NCI-H1092 treated with DMSO at 0.1 percent for 48 hours (cell line): ENCODE measurements at regions not wholly inside any gene's neighbourhood (a gene's known extent, or its start where the extent isn't known, plus 50 kb on each side); places are given as distances from the start of the nearest gene placed in this dataset.
"Not testable (repeated sequence)": the region's sequence is repeated elsewhere in the genome, so short reads cannot be mapped to it uniquely, and the experiment has no call there.

ENCODE experiments used
- DNase-seq: peaks from one replicate; lab custom pipeline; 2025; lab: John Stamatoyannopoulos, UW

DNA sequence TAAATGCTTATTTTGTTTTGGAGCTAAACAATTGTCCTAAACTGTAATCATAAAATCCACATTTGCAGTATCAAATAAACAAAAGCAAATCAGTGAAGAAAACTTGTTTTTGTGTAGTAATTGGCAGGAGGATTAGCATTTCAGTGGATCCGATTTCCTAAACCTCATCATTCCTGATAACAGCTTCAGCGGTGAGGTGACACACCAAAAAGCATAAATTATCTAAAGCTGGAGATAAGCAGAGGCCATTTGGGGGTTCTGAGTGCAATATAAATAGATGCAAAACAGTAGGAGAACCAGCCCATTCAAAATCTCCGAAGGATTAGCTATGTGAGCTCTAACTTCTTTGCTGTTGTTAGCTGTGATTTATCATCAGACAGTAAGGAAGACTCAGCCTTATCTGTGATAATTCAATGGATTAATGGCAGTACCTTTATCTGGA, 235.8 kb downstream of the EPHA7 start:
- DNase-seq, result no peak

DNA sequence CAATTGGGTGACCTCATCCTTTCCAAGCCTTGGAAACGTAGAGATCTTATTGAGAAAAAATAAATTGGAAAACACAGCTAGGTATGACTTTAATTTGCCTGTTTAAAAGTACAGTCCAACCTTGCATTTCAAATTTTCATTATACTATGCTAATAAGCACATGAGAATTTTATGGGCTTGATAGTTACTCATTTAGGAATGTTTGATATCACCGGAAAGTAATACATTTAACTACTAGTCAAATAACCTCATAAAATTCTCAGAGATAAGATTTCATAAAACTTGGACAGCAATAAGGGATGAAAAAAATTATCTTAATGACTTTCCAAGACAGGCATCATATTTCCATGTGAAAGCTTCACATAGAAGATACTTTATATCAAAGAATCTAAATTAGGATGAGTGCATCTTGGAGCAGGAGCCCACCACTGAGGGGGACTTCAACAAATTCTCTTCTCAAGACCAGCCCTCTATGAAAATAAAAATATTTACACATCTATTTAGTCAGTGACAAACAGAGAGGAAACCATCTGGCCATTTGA, 236.3 kb downstream of the EPHA7 start:
- DNase-seq, result no peak

DNA sequence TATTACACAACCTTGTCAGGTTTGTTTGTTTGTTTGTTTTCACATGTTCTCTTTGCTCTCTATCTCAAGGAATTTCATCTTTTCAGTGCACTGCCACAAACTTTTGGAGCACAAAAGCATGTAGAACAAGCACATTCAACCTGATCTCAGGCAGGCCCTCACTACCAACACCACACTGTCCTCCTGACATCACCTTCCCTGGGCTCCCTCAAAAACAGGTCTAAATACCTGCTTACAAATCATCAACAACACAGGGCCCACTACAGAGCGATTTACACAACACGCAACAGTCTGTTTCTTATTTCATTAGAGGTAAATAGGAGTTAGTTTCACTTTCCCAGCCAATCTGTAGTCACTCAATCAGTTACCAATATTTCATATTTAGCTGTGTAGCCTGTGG, 241.4 kb downstream of the EPHA7 start:
- no peak for DNase-seq

DNA sequence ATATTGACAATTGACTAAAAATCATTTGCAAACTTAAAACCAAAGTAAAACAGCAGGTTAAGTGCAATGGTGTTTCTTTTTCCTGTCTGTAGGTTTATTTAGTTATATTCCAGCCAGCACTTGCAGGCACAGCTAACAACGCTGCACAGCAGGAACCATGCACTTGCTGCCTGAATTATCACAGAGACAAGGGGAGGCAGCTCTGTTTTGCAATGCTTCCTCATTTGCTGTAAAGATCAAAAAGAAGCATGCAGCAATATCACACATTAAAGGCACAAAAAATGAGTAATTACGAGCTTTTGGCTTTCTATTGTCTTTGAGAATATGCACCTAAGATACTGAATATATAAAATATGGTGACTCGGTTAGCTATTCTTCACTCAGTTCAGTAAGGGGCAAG, 241.9 kb downstream of the EPHA7 start:
- DNase-seq, result no peak

DNA sequence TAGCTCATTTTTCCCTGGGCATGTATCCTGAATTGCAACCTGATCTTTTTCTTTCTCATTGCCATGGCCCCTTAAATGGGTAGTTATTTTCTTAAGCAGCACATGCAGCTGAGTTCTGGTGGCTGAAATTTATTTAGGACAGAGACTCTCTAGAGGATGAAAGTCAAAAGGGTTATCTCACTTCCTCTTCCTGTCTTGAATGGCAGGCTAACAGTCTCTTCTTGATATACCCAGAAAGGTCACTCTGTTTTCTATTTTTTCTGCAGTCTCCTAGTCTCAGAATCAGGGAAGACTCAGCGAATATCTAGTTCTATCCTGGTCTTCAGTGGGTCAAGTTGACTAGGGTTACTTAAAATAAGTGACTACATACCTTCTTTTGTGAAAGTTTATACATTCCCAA, 243.3 kb downstream of the EPHA7 start:
- DNase-seq, result no peak

DNA sequence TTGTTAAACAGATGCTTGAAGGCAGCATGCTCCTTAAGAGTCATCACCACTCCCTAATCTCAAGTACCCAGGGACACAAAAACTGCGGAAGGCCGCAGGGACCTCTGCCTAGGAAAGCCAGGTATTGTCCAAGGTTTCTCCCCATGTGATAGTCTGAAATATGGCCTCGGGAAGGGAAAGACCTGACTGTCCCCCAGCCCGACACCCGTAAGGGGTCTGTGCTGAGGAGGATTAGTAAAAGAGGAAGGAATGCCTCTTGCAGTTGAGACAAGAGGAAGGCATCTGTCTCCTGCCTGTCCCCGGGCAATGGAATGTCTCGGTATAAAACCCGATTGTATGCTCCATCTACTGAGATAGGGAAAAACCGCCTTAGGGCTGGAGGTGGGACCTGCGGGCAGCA, 245.8 kb downstream of the EPHA7 start:
- DNase-seq, result not testable (repeated sequence)

DNA sequence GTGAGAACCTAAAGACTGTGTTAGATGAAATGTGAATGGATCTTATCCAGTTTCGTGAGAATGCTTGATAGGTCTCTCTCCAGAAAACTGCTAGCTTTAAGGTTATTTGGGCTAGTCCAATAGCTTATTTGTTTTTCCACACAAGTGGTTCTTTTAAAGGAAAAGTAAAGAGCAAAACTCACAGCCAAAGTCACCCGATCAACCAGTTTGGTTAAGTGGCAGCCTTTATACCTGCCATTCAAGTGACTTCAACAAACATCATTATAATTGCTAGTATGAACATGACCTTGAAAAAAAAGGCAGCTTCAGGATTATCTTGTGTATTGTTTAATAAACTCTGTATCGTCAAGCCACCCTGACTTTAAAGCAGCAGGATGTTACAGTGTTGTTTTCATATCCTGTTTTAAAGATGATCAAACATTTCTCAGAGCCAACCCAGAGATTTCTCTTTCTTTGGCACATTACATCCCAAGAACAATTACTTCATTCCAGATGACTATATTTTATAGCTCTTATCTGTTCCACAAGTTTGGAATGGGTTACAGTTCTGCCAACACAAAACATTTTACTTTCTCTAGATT, 253.4 kb downstream of the EPHA7 start:
- no peak for DNase-seq

DNA sequence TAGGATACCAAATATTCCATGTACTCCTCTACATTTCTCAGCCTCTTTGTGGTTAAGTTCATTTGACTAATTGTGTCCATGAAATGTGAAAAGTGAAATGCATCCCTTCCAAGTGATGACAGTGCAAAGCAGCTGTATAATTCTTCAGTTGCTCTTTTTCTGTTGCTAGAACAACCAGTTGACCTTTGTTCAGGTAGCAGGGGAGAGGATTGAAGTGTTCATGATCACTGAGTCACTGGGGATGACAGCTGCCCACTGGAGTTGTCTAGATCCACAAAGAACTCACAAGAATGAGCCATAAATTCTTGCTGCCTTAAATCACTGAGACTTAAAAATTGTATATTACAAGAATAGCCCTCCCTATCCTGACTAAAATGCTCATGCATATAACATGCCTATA, 254.6 kb downstream of the EPHA7 start:
- no peak for DNase-seq

DNA sequence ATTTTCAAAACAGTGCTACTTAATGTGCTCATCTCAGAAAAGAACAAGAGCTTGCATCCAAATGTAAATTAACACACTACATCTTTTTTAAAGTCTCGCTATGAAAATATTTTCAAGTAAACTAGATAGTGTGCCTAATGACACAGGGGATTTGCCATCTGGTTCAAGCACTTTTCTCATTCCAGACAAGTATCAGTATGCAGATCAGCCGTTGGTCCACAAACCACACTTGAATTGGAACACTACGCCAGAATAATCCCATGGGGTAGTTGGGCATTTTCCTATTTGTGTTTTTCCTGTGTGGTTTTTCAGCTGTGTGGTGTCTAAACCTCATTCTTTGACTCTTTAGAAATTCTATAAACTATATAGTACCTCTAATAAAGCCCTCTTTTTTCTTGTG, 256.2 kb downstream of the EPHA7 start:
- no peak for DNase-seq

DNA sequence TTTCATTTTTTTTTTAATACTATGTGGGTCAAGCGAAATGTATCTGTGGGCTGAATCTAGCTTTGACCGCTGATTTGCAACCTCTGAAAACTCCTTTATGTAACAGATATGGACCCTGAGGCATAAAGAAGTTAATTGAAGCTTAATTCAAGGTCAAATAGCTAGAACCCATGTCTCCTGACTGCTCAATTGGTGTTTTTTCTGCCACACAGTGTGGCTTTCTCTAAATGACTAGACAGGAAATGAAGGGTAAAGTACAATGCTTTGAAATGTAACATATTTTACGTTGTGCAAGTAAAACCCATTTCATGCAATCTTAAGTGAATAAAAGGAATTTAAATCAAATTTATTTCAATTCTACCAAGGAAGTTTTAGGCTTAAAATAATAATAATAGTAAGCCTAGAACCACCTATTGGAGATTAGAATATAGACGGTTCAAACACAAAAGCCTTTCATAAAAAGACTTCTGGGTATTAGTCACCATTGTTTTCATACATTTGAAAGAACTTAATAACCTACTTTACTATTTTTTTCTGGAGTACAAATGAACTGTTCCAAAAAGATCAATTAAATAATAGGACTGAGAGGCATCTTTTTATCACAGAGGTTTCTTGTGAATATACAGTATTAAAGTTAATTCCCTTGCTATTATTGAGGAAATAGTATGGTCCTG, 279.8 kb downstream of the EPHA7 start:
- DNase-seq, result no peak

DNA sequence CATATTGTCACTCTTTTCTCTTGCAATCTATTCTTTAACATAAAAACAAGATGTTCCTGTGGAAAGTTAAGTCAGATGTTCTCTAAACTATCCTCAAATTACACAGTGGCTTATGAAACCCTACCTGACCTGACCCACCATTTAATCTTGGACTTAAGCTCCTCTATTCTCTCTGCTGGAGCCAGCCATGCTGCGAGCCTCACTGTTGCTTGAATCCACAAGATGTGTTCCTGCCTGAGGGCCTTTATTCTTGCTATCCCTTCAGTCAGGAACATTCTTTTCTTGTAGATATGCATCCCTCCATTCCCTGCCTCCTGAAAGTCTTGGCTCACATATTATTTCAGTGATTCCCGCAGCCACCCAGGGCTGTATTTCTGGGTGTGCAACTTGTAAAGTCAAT, 283.2 kb downstream of the EPHA7 start:
- no peak for DNase-seq

DNA sequence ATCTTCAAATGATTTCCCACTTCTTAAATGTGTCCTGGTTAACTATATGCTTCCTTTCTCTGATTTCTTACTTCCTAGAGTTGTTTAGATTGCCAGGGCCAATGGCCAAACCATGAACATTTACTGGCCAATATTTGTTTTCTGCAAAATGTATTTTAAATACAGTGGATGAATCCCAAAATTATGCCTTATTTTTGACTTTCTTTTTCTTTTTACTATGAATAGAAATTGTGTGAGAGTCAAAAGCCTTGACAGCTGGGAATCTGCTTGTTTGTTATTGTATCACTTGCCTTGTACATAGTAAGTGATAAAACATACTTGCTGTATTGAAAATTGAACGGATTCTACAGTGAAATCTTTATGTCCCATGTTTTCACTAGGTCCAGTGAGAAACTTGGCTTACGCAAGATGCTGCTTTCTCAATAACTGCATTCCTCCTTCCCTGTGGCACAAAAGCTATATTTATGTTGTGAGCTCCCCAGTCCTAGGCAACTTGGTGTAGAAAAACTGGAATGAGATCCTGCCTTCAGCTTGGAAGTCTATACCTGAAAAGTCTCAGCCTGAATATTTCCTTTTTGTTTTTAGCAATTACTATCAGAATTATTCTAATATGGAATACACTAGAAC, 295.2 kb downstream of the EPHA7 start:
- no peak for DNase-seq

DNA sequence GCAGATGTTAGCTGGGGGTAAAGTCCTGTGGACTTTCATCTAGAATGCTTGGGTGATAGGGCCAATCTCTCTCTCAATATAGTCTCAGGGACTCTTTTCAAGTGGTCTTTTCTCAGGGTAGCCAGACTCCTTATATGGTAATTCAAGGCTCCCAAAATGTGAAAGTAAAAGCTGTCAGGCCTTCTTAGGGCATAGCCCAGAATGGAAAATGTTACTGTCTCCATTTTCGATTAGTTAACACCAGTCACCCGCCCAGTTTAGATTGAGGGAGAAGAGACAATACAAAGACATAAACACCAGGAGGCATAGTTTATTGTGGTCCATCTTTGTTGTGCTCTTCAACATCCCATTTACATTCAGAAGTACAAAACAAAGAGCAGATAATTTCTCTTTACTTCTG, 295.8 kb downstream of the EPHA7 start:
- no peak for DNase-seq

DNA sequence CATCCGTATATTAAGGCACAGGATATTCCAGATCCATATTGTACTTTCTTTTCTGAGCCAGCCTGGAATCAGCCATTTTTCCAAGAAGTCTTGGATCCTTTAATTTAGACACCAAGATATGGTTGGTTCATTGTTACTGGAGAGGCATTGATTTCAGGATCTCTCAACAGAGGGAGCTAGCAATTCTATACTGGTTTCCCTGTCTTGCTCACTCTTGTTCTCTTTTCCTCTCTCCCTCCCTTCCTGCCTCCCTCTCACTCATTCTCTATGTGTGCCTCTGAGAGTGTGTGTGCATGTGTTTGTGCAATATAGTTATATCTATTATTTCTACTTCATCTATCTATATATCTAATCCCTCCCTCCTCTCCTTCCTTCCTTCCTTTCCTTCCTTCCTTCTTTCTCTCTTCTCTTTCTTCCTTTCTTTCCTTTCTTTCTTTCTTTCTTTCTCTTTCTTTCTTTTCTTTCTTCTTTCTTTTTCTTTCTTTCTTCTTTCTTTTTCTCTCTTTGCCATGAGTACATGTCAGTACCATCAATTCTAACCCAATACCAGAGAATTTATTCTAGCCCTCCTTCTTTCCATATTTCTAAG, 299.1 kb downstream of the EPHA7 start:
- no peak for DNase-seq

DNA sequence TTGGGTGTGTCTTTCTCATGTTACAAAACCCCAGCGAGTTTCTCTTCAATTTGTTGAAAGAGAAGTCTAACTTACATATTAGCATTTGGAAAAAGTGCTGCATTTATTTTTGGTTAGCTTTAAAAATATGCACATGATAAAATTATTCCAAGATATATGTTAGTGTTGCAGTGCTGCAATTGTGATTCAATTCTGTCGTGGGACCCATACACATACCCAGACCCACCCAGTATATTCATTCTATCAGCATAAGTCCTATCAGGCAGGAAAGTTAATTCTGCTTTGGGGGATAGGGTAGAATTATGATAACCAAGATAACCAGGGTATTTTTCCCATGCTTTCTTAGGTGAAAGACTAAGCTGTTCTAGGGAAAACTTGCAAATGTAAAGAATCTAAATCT, 313.5 kb downstream of the EPHA7 start:
- DNase-seq, result no peak

DNA sequence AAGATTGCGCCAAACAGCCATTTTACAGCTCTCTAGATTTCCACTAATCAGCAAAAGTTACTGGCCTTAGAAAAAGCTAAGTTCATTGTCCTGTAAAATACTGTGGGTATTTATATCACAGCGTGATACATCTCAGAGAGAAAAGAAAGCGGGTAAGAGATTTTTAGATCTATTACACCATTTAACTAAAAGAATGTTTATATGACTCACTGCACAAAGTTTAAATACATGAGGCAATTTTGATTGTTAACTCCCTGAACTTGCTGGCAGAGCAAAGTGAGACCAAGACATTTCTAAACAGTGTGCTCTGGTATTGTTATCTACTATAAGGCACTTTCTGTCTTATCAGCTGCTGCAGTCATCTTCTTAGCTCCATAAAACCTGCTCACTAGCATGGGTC, 314.3 kb downstream of the EPHA7 start:
- DNase-seq, result no peak

DNA sequence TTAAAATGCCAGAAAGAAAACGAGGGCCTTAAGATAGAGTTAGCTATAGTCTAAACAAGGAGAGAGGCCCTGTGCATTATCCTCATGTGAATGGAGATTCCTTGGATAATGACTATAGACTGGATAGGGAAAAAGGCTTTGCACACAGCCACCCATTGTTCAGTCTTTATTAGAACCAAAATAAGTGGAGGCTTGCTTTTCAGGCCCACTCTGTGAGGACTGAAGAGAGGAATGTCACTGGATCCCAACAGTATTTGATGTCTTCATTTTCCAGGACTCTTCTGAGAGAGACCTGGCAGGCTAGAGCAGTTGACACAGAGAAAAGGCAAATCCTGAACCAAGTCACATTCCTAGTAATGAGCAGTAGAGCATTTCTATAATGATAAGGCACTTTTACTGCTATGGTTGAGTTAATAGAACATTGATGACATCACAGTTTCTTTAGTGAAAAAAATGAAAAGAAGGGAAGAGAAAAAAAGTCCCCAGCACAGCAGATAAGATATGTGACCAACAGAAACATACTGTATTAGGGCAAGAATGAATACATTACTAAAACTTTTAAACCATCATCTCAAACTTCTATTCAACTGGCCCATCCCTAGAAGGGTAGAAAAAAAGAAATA, 315.1 kb downstream of the EPHA7 start:
- no peak for DNase-seq

DNA sequence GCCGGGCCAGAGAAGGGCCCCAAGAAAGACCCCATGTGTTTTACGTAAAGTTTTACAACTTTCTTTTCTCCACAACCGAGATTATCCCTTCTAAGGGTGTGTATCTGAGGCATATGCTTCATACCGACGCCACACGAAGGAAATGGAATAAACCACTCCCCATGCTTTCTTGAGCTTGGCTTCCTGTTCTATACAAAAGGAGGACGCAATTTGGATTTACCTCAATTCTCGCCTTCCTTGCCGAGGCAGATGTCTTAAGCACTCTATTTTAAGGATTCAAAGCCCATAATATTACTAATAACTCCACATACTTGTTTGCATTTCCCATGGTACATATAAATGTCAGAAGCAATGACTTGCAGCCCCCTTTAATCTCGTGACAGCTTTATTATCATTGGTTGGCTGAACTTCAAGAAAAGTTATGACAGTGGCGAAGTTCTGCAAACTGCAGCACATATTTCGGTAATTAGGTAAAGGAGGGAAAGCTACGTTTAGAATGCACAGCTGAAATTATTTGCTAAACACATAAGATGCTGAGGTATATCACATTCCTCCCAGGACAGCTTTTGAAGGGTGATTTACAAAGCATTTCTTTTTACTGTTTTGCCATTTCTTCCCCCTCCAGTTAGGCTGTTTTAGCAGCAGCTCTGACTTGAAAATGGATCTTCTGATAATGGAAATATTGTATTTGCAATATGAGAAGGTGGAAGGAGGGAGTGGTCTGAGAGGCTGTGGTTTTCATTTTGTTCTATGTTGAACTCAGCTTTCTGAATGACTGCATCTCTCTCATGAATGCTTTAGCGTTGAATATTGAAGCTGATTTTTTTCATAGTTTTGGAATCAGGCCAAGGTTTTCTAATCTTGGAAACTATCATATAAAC, 330.5 kb downstream of the EPHA7 start:
- DNase-seq, result no peak

DNA sequence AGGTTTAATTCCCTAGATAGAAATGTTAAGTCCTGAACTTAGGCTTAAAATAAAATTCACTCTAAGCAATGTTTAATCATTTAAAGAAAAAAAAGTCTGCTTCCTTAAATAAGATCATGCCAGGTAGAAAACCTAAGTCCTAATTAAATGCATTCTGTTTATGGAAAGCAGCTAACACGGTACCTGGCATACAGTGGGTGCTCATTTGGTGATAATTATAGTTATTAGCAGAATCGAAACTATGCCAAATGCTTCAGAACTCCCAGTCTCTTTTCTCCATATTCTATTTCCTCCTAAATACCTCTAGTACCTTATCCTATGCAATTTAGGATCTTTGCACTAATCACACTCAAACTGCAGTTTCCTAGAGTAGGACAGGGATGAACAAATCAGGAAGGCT, 331.8 kb downstream of the EPHA7 start:
- DNase-seq, result no peak

DNA sequence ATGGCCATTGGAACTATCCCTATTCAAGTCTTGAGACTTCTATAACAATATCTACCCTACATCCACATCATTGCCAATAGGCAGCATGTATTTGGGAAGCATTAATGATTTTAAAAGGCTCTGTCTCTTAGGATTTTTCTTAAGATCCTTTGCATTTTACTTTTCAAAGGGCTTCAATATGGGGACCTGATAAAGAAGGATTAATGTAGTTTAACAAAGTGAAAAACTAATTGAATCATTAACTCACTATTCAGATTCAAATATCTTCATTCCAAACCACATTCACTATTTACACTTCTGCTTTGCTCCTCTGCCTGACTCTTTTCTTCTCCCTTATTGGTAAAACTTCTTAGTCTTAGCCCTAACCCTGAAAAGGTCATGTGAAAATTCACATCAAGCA, 333.0 kb downstream of the EPHA7 start:
- DNase-seq, result no peak

DNA sequence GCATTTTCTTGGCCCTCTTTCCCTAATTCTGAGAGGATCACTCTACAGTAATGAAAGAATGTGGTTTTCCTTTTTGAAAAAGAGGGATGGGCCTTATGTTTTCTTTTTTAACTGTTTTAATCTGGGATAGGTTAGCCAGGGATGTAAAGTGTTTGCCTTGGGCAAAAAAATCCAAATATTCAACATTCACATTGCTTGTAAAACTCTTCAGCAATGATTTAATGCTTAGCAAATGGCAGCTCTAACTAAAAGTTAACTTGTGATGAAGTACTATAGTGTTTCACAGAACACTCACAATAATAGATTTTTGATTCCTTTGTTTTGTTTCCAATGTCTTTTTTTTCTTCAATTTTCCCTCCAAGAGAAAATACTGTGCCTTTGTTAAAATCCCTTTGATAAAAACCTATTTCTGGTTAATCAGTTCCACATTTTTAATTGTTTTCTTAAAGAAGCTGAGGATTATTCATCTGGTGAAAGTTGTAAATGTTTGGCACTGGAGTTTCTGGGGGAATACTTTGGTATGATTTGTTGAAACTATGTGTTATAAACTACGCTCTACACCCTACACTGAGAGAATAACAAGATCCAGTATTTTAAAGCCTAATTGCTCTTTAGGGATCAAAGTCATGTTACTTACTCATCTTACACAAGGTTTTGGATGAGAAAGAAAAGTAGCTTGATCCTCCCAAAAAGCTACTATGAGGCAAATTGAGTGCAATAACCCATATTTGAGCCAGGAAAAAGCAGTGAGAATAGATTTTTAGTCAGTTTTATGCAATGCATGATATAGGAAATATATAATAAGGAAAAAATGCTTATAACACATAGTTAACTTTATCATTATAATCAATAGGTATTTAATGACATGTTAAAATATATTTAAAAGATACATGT, 335.8 kb downstream of the EPHA7 start:
- no peak for DNase-seq
